Stimulated activated CD8-positive, alpha-beta memory T cell treated with anti-CD3 and anti-CD28 coated beads, Interleukin-15, amount 100 ng/mL, for 24 hours (primary cell): ENCODE measurements at regions not wholly inside any gene's neighbourhood (a gene's known extent, or its start where the extent isn't known, plus 50 kb on each side); places are given as distances from the start of the nearest gene placed in this dataset.
"Not testable (repeated sequence)": the region's sequence is repeated elsewhere in the genome, so short reads cannot be mapped to it uniquely, and the experiment has no call there.

Experiments used
- DNase-seq: peaks from one replicate; pipeline ENCODE4 v3.0.0-alpha.2; 2020; ENCODE audit warnings: low read depth

DNA sequence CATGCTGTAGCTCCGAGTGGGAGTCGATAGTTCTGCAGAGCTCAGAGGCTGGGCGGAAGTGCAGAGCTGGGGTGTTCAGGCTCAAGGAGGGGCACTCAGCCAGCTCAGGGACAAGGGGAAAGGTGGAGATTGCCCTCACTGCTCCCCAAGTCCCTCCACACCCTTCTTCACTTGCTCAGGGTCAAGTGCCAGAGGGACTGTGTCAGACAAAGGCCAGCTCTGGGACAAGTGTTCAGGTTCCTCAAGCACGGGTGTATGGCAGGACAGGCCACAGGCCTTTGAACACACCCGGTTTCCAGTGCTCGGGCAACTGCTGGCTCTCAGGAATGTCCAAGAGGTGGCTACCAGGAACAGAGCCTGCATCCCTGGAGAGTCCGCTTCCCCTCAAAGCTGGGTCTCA is 293.0 kb upstream of the PODXL start:
- no peak for DNase-seq

DNA sequence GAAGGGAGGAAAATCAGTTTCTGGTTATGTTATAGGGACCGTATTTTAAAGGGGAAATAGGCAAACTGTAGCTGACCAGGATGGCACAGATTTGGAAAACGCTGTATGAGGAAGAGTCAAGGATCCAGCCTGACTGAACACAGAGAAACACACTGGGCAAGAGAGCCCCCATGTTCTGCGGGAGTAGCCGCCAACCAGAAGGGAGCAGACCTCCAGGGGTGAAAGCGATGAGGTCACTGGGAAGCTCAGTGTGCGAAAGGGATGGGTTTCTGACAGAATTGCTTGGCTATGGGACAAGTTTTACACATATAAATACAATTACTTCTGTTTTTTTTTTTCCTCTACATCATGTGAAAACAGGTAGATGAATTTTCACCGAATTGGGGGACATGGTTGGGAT is 291.6 kb upstream of the PODXL start:
- no peak for DNase-seq

DNA sequence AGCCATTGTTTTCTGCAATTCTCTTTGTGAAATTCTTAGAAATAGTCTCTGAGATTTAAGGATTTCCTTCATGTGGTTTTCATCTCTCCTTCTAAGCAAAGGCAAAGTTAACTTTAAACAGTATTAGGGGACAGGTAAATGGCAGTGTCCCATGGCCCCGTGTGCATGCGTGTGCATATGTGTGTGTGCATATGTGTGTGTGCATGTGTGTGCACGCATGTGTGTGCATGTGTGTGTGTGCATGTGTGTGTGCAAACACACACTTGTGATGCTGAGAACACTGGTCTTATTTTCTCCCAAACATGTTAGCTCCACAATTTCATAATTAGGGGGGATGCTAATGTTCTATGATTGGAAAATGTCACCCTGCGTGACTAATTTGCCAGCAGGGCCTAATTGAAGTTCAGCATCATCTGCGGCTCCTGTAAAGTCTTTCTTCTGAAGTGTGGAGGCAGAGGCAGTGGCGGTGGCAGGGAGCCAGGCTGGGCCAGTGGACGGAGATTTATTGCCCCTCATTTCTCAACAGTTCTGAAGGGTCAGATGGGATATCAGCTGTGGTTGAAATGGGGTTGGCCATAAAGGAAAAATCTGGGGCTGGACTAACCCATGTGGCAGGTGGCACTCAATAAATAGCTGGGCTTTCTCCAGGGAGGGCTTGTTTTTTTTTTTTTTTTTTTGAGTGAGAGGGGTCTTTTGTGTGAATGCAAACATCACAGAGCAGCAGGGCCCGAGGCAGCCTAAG is 289.3 kb upstream of the PODXL start:
- no peak for DNase-seq

DNA sequence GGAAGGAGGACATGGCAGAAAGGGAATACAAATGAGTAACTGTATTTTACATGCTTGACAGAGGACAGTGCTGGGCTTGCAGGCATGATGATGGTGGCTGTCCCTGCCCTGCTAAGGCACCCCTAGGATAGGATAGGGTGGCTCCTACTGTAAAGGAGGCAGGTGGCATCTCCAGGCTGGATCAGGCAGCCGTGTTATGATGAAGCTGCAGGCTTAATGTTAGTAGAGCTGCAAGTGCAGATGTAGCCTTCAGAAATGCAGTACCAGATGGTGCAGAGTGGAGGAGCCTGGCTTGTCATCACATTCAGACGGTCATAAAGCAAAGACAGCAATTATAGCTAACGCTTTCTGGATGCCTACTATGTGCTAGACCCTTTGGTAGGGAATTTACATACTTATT is 287.9 kb upstream of the PODXL start:
- no peak for DNase-seq

DNA sequence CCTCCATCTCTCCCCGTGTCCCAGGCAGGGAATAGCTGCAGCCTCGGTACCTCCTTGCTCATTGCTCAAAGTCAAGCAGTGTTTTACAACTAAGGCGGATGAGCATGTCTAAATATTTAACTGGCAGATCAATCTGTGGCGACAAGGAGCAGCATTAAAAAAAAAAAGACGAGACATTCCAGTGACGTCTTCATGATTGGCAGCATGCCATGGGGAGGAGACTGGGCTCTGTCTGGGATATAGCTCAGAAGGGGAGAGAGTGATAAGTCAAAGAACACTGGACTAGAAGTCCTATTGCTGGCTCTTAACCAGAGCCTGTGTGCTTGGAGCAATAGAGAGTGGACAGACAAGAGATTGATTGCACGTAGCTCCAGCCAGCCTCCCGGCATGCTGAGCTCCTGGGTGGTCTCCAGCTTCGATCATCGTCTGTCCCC is 287.5 kb upstream of the PODXL start:
- DNase-seq = no peak

DNA sequence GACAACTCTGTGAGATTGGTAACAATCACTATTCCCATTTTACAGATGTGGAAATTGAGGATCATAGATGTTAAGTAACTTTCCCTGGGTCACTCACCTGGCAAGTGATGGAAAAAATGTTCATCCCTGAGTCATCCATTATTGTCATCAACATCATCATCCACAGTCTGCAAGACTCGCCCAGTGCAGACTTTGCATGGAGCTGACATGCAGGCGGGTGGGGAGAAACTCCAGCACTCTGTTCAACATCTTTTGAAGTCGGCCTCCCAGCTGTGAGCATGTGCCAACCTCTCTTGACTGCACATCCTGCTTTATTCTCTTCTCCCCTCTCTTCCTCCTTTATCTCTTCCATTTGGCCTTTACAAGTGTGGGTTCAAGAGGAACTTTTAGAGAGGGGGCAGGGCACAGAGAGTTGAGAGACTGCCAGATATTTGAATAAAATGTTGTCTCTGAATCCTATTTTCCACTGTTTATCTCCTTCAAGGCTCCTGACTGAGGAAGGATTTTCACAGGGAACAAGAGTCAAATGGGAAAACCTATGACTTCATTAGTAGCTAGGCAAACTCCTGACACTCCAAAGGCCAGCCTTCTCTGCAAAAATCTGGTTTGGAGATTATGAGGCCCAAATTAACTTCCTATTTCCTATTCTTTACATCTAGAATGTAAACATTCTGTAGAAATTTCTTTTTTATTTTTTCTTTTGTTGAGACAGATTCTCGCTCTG is 283.7 kb upstream of the PODXL start:
- no peak for DNase-seq

DNA sequence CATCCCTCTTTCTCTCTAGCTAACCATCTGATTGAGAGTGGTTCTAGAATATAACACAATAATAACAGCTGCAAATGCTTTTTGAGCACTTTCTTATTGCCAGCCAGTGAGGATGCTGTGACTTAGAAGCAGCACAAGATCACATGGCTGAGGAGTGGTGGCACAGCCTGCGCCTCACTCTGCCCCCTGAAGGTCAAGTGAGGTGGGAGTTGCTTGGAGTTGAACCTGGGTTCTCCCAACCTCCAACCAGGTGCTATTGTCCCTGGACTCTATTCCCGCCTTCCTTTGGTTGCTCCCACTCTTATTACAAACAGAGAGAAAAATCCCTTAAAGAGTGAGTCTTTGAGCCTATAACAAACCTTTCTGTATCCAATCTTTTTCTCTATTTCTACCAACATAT is 280.3 kb upstream of the PODXL start:
- no peak for DNase-seq

DNA sequence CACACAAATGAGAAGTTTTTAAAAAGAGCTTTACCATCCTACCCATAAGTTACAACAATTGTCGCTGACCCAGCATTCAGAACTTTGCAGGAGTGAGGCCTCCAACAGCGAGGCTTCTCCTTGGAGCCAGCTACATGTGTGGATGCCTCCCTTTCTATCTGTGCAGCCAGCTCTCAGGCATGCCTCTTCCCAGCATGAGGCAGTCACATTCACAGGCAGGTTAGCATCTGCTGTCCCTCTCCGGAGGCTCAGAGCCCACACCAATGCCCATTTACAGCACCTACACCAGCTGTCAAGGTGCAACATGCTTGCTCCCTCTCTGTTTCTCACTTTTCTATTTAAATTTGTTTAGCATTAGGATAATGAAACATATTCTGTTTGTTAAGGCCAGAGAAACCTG is 278.7 kb upstream of the PODXL start:
- no peak for DNase-seq

DNA sequence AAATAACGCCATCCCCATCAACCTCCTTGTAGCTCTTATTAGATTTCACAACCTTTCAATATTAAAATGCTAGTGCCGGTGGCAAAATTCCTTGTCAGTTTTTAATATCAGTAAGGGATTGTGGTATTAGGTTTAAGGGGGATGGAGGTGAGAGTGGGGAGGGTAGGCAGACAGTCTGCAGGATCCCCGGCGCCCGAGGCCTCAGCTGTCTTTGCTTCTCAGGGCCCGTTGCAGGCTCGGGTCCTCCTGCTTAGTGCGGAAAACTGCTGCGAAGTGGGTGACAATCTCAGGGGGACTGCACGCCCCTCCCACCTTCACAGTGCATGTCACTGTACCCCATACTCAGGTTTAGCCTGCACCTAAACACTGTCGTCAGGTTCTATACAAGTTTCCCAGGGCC is 274.3 kb upstream of the PODXL start:
- no peak for DNase-seq

DNA sequence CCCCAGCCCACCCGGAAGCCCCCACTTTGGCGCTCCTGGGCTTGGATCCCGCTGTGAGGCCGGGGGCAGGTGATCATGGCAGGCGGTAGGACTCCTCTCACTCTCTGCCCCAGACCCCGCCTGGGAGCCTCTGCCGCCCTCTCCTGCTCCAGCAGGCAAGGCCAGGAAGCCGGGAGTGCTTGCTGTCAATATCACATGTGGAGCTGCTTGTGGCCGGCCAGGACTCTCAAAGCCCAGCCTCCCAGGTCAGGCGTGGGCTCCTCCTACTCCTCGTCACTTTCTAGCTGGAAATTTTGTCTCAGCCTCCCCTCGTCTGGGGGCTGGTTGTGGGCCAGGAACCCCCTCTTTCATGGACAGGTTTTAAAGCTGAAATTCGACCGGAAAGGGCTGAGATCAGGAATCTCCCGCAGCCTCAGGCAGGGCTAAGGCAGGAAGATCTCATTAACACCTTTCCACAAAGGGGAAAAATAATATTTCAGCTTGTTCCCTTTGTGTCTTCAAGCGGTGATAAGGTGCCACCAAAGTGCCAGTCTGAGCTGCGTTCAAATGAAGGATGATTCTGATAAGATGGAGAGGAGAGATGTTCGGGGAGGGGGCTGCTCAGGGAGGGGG is 273.6 kb upstream of the PODXL start:
- DNase-seq = no peak

DNA sequence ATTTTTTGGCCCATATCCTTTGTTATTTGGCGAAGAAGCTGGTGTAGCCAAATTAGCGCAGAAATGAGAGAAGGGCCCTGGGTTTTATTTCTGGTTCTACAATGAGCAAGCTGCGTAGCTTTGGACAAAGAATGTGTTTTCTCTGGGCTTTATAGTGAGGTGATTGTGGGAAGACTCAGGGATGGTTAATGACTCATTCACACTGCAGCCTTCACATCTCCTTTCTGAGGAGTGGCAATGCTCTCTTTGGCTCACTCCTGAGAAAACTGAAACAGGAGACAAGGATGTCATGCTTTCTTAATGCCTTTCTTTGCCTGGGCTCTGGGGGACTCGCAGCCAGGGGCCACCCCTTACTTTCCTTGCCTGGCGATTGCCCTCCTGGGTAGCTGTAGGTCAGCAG is 271.0 kb upstream of the PODXL start:
- DNase-seq = no peak

DNA sequence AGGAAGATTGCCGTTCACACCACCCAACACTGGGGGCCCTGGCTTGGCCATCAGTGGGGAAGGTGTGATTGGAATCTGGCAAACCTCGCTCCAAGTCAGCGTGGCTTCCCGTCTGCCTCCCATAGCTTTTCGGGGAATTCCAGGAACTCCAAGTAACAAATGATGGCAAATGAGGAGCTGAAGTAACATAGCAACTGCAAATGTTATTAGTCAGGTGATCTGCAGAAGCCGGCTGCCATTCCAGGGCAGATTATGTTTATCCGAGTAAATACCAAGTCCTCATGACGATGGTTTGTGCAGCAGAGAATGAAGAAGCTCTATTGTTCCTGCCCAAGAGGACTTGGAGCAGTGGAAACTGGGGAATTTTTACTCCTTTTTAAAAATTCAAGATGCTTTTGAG is 270.5 kb upstream of the PODXL start:
- no peak for DNase-seq

DNA sequence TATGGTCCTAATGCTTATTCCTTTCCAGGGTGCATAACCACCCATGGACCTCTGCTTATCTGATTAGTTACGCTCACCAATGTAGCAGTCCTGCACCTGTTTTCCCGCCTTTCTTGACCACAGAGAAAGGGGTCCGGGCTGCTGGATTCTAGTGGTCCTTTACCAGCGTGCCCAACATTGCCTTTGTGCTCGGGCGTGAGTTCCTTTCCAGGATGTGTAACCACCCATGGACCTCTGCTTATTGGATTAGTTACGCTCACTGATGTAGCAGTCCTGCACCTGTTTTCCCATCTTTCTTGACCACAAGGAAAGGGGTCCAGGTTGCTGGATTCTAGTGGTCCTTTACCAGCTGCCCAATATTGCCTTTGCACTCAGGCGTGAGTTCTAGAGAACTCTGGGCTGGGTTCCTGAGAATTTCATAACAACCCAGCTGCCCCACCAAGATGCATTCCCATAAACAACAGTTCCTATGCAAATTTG is 267.6 kb upstream of the PODXL start:
- DNase-seq = not testable (repeated sequence)

DNA sequence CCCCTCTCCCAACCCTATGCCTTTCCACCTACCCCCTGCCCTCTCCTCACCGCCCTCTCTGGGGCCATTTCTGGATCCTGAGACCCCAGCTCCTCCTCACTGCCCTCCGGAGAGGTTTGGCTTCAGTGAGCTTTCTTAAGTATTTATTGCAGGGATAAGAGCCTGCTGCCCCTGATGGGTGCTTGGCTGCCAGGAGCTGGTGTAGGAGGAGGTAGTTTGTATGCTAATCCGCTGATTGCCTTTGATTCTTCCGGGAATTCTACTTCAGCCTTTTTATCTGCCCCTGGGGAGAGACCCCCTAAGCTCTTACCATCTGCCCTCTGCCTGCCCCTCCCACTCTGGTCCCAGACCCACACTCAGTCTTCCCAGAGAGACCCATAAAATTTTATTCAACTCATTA is 263.5 kb upstream of the PODXL start:
- no peak for DNase-seq

DNA sequence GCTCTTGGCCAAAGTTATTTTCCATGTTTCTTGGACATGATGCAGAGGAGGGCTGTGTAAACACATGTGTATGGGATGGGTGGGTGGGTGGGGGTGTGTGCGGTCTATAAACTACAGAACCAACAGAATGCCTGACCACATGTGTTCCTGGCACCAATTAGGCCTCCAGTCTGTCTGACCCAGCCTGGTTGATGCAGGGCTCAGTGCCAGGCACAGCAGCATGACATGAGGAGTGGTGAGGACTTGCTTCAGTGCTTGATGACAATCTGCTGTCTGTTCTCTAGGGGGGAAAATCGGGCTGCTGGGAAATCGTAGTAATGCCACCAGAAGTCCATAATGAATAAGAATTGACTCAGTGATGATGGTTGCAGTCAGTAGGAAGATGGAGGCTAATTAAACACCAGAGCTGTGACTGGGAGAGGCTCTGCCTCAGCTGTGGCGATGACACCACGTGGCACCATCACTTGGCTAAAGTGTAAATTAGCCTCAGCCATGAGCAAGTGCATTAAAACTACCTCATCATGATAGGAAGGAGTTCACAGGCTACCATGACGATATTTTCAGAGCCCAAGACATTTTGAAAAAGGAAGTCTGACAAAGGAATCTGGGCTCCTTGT is 260.1 kb upstream of the PODXL start:
- no peak for DNase-seq

DNA sequence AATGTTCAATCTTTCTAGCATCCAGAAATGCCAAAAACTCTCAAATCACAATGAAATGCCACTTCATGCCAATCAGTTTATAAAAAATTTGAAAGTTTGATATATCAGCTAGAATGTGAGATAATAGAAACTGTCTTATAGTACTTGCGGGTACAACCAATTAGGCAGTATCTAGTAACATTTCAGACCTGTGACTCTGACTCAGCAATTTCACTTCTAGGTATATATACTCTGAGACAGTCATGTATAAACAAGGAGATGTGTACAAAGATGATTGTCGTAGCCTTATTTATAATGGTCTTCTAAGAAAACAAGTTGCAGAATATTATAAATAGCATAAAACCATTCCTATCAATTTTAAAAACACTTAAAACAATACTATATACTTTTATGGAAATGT is 252.3 kb upstream of the PODXL start:
- no peak for DNase-seq

DNA sequence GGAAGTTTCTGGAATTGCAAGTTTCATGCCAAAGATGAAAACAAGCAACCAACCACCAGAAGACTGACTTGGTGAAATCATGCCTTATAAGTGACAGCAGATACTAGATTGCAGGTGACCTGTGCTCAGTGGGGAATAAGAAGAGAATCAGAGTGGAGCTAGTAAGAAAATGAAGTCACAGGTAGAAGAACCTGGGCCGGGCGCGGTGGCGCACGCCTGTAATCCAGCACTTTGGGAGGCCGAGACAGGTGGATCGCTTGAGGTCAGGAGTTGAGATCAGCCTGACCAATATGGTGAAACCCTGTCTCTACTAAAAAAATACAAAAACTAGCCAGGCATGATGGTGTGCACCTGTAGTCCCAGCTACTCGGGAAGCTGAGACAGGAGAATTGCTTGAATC is 251.7 kb upstream of the PODXL start:
- not testable (repeated sequence) for DNase-seq

DNA sequence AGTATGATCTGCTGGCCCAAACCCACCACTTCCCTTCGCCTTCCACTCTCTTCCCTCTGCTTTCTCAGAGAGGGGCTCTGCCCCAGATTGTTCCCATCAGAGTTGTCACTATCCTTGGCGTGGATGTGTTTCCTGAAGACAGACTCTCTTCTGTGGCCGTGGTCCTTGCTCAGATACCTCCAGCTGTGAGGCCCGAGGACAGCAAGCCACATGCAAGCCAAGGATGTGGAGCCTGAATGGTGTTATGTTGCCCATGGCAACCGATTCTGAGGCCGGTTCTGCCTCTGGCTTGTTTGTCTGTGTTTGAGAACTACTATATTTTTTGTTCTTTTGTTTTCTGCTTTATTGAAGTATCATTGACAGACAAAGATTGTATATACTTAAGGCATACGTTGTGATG is 247.4 kb upstream of the PODXL start:
- no peak for DNase-seq

DNA sequence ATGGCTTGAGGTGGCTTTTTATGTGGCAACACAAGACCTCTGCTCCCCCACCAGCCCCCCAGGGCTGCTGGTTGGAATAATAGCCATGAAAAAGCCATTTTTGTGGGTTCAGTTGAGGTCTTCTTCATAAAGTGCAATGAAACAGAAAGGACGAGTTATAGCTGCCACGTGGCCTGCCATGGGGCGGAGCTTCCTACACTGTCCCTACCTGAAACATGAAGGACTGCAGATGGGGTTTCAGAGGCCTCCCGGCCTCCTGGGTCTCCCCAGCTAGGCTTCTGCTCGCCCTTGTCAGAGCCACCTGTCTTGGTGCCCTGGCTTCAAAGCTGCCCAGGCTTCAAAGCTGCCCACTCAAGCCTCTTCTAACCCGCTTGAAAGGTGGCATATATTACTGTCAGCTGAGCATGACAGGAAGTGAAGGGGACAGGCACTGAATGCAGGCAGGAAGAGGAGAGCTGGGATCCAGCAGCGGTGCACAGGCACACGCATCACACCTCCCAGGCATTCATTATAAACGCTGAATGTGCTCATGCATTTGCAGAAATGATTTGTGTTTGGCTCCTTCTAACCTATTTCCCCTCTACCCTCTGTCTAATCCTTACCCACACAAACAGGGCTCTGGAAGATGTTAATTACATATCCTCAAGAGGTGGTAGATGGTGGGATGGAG is 245.9 kb upstream of the PODXL start:
- DNase-seq = no peak

DNA sequence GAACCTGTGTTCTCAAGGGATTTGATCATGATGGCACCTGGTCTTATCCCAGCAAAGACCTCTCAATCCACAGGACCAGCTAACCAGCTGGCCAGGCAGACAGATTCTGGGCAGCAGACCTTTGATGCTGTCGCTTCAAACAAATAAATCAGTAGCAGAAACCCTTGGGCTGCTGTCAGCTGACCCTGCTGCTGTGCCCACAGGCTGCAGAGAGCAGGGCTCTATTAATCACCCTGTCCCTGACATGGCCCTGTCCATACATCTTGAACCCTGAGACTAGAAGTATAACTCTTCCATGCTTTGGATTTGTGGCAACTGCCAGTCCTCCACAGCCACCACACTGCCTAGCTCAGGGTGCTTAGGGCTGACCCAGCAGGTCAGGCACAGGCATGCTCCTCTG is 244.1 kb upstream of the PODXL start:
- no peak for DNase-seq

DNA sequence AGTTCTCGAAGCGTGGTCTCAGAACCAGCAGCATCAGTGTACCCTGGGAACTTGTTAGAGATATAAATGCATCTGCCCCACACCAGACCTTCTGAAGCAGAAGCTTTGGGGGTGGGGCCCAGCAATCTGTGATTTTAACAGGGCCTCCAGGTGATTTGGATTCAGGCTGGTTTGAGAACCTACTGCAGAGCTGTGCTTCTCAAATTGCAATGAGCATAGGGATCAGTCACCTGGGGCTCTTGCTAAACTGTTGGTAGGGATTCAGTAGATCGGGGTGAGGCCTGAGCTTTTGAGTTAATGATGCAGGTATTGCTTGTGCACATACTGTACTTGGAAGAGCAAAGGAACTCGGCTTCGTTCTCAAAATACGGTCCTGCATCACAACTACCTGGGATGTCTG is 243.6 kb upstream of the PODXL start:
- no peak for DNase-seq

DNA sequence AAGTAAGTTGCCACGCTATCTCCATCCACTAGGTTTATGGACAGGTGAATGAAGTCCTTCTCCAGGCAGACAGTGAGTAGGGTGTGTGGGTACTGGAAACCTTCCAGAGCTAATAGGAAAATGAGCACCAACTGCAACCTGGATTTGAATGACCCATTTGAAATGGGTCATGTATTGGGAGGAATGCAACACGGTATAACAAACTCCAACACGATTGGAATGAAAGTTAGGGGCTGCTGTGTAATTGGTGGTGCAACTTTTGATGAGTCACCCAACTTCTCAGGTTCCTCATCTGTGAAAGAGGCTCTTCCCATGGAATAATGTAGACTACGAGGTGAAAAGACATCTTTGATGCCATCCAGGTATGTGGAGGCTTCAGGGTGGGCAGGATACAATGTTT is 241.4 kb upstream of the PODXL start:
- DNase-seq = no peak
